ENCODE measurements at regions not wholly inside any gene's neighbourhood (a gene's known extent, or its start where the extent isn't known, plus 50 kb on each side); places are given as distances from the start of the nearest gene placed in this dataset.

GRCh38 chr13:37450276-37450675 is 148.3 kb downstream of the POSTN start:
- no peak for TF ChIP-seq EZH2phosphoT487 (IDR thresholded peaks at IDR 0.05; ENCODE audit: low read length)
- no peak for TF ChIP-seq CTCF (IDR thresholded peaks at IDR 0.05; ENCODE audit: low read length)
